H9 (cell line): ENCODE measurements at regions not wholly inside any gene's neighbourhood (a gene's known extent, or its start where the extent isn't known, plus 50 kb on each side); places are given as distances from the start of the nearest gene placed in this dataset.

Experiments used
- DNase-seq: peaks from one replicate; pipeline ENCODE4 v3.0.0-alpha.2; 2017
- H2AFZ ChIP-seq: one replicate; pipeline ENCODE4 v1.6.1; 2013; ENCODE audit warnings: mild to moderate bottlenecking, low read length, control low read depth, moderate library complexity
- H2AK5ac ChIP-seq: 2 replicates; pipeline ENCODE4 v1.6.1; 2013; ENCODE audit warnings: low read length, control low read depth, mixed read lengths; ENCODE audit not compliant: insufficient read length
- H2BK120ac ChIP-seq: one replicate; pipeline ENCODE4 v1.6.1; 2013; ENCODE audit warnings: low read depth, mild to moderate bottlenecking, low read length, control low read depth, inconsistent platforms; ENCODE audit not compliant: poor library complexity, severe bottlenecking
- H2BK12ac ChIP-seq: 2 replicates; pipeline ENCODE4 v1.6.1; 2013; ENCODE audit warnings: low read length, control low read depth, mixed read lengths, low read depth; ENCODE audit not compliant: insufficient read length
- H2BK15ac ChIP-seq: 2 replicates; pipeline ENCODE4 v1.6.1; 2013; ENCODE audit warnings: low read depth, low read length, control low read depth
- H2BK20ac ChIP-seq: one replicate; pipeline ENCODE4 v1.6.1; 2013; ENCODE audit warnings: low read depth, mild to moderate bottlenecking, low read length, control low read depth, inconsistent platforms; ENCODE audit not compliant: poor library complexity, severe bottlenecking
- H2BK5ac ChIP-seq: 2 replicates; pipeline ENCODE4 v1.6.1; 2013; ENCODE audit warnings: low read length, control low read depth, mixed read lengths; ENCODE audit not compliant: insufficient read length
- H3K14ac ChIP-seq: 2 replicates; pipeline ENCODE4 v1.6.1; 2013; ENCODE audit warnings: low read length, control low read depth; ENCODE audit not compliant: insufficient read depth
- H3K18ac ChIP-seq: 2 replicates; pipeline ENCODE4 v1.6.1; 2013; ENCODE audit warnings: low read depth, mild to moderate bottlenecking, mixed read lengths, low read length, control low read depth; ENCODE audit not compliant: insufficient read length
- H3K23ac ChIP-seq: 2 replicates; pipeline ENCODE4 v1.6.1; 2013; ENCODE audit warnings: low read length, control low read depth, mixed read lengths, low read depth; ENCODE audit not compliant: insufficient read length
- H3K23me2 ChIP-seq: 2 replicates; pipeline ENCODE4 v1.6.1; 2013; ENCODE audit warnings: low read depth, mild to moderate bottlenecking, mixed read lengths, low read length, control low read depth; ENCODE audit not compliant: insufficient read length, poor library complexity, severe bottlenecking
- H3K27ac ChIP-seq: 2 replicates; pipeline ENCODE4 v1.5.1; 2013; ENCODE audit warnings: low read length, control low read depth, mixed read lengths, low read depth; ENCODE audit not compliant: insufficient read length
- H3K27me3 ChIP-seq: 2 replicates; pipeline ENCODE4 v1.6.1; 2013; ENCODE audit warnings: low read length, control low read depth, inconsistent platforms; ENCODE audit not compliant: insufficient read depth
- H3K4ac ChIP-seq: 2 replicates; pipeline ENCODE4 v1.6.1; 2013; ENCODE audit warnings: low read depth, mild to moderate bottlenecking, control low read depth, inconsistent platforms, low read length, moderate library complexity
- H3K4me1 ChIP-seq: 2 replicates; pipeline ENCODE4 v1.6.1; 2013; ENCODE audit warnings: low read length, control low read depth, inconsistent platforms; ENCODE audit not compliant: insufficient read depth
- H3K4me2 ChIP-seq: 2 replicates; pipeline ENCODE4 v1.6.1; 2013; ENCODE audit warnings: low read length, control low read depth, mixed read lengths; ENCODE audit not compliant: insufficient read length, insufficient read depth
- H3K56ac ChIP-seq: 2 replicates; pipeline ENCODE4 v1.6.1; 2013; ENCODE audit warnings: low read depth, mild to moderate bottlenecking, mixed read lengths, low read length, control low read depth; ENCODE audit not compliant: insufficient read length
- H3K79me1 ChIP-seq: 2 replicates; pipeline ENCODE4 v1.6.1; 2013; ENCODE audit warnings: low read depth, mild to moderate bottlenecking, moderate library complexity, low read length, control low read depth, inconsistent platforms; ENCODE audit not compliant: insufficient read depth, poor library complexity, severe bottlenecking
- H3K79me2 ChIP-seq: 2 replicates; pipeline ENCODE4 v1.6.1; 2013; ENCODE audit warnings: low read length, control low read depth, inconsistent platforms; ENCODE audit not compliant: insufficient read depth
- H3K9ac ChIP-seq: 2 replicates; pipeline ENCODE4 v1.6.1; 2013; ENCODE audit warnings: low read length, control low read depth, mixed read lengths; ENCODE audit not compliant: insufficient read length; ENCODE audit errors: extremely low read depth
- H3K9me3 ChIP-seq: one replicate; pipeline ENCODE4 v1.6.1; 2013; ENCODE audit warnings: low read depth, low read length, inconsistent platforms; ENCODE audit not compliant: control insufficient read depth
- H3T11ph ChIP-seq: one replicate; pipeline ENCODE4 v1.6.1; 2013; ENCODE audit warnings: mild to moderate bottlenecking, low read length, control low read depth, inconsistent platforms
- H4K20me1 ChIP-seq: one replicate; pipeline ENCODE4 v1.6.1; 2013; ENCODE audit not compliant: control insufficient read depth, insufficient read length, insufficient read depth
- H4K5ac ChIP-seq: 2 replicates; pipeline ENCODE4 v1.6.1; 2013; ENCODE audit warnings: low read depth, mild to moderate bottlenecking, mixed read lengths, low read length, control low read depth; ENCODE audit not compliant: insufficient read length
- H4K8ac ChIP-seq: replicated peaks from 2 replicates; pipeline ENCODE4 v1.6.1; 2013; ENCODE audit warnings: low read length, control low read depth, mixed read lengths, low read depth; ENCODE audit not compliant: insufficient read length
- H4K91ac ChIP-seq: 2 replicates; pipeline ENCODE4 v1.6.1; 2013; ENCODE audit warnings: low read depth, mild to moderate bottlenecking, moderate library complexity, mixed read lengths, low read length, control low read depth; ENCODE audit not compliant: insufficient read length
- H3K27ac Mint-ChIP-seq, 3 experiments: 2 replicates in 2 of 3; 3 replicates in 1 of 3; pipeline ENCODE4 v1.8.0; 2020 to 2021; ENCODE audit warnings: mixed read lengths in 3 of 3, mild to moderate bottlenecking in 1 of 3, moderate library complexity in 1 of 3
- H3K27me3 Mint-ChIP-seq: 2 replicates; pipeline ENCODE4 v1.8.0; 2021; ENCODE audit warnings: low read depth, mild to moderate bottlenecking, moderate library complexity, mixed read lengths
- H3K36me3 Mint-ChIP-seq, 3 experiments: 2 replicates in 2 of 3; 3 replicates in 1 of 3; pipeline ENCODE4 v1.8.0; 2020 to 2021; ENCODE audit warnings: low read depth in 3 of 3, mixed read lengths in 3 of 3; ENCODE audit not compliant: insufficient read depth in 1 of 3
- H3K4me1 Mint-ChIP-seq, 2 experiments: 2 replicates each; pipeline ENCODE4 v1.8.0; 2020; ENCODE audit warnings: mixed read lengths in 2 of 2
- H3K4me3 Mint-ChIP-seq, 2 experiments: 2 replicates in 1 of 2; 3 replicates in 1 of 2; pipeline ENCODE4 v1.8.0; 2020 to 2021; ENCODE audit warnings: mild to moderate bottlenecking in 2 of 2, mixed read lengths in 2 of 2, moderate library complexity in 1 of 2
- H3K9me3 Mint-ChIP-seq, 2 experiments: 2 replicates in 1 of 2; 3 replicates in 1 of 2; pipeline ENCODE4 v1.8.0; 2020; ENCODE audit warnings: mild to moderate bottlenecking in 2 of 2, mixed read lengths in 2 of 2, moderate library complexity in 1 of 2
- WGBS: extraction: QIAGEN DNeasy Blood & Tissue Kit; methylation state at CpG from one replicate; pipeline ENCODE4 v1.1.7; 2013; ENCODE audit warnings: missing lambda C conversion rate, low lambda C conversion rate, mixed read lengths; ENCODE audit not compliant: insufficient read length; ENCODE audit errors: extremely low coverage; 5-methylcytosine and 5-hydroxymethylcytosine counted together
- TF ChIP-seq, protein P1 (sequence below): fragments of 200-600 bp; sonication (generic); conservative IDR thresholded peaks from 3 replicates; pipeline ENCODE4 v1.8.0; 2021; ENCODE audit warnings: antibody characterized with exemption, mild to moderate bottlenecking

DNA sequence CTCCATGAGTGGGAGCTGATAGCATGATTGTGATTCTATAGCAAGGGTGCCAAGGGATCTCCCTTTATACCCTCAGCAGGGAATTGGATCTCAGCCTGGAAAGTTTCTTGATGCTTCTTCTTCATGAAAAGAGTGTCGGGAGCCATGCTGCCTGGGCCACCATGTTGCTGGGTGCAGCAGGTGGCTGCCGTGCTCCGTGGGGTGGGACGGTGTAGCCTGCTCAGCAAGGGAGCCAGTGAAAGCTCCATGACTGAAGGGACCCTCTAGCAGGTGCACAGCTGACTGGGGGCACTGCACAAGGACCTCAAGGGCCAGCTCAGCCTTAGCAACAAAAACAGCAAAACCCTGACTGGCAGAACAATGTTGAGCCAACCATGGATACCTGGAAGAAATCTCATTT lies 368.9 kb upstream of the HS6ST1 start:
- Histone ChIP-seq H2BK20ac (no peak overlapping the region), H3K79me1 (no peaks in the 10 kb centered on the region)
- no CpG with 5 or more reads among the region's 4 CpGs for WGBS

More for the DNA sequence above, 368.9 kb upstream of the HS6ST1 start:
- no peak overlapping the region for H4K5ac ChIP-seq
- H3K14ac ChIP-seq, result no peak overlapping the region
- Mint-ChIP-seq H3K4me1 (peaks cover 23 to 34% of the 10 kb centered on the region in 2 experiments), H3K9me3 (peaks cover 3 to 19% of the 10 kb centered on the region in 2 experiments; a peak in 4 of 5 replicates), H3K27me3 (no peaks in the 10 kb centered on the region; the same call in 1 of the 2 replicates), H3K27ac (no peak overlapping the region), H3K36me3 (peaks cover 0 to 5% (median 3%) of the 10 kb centered on the region in 3 experiments; a peak in 3 of 7 replicates), H3K4me3 (no peak overlapping the region)
- no peak overlapping the region for H2AFZ ChIP-seq
- H3K4ac ChIP-seq, result no peak overlapping the region
- H2BK15ac ChIP-seq, result no peak overlapping the region
- no peak overlapping the region for H3K18ac ChIP-seq
- no peaks in the 10 kb centered on the region for H3K23me2 ChIP-seq
- H3K4me1 ChIP-seq, result no peaks in the 10 kb centered on the region
- no peaks in the 10 kb centered on the region for H3K9me3 ChIP-seq
- no peak overlapping the region for H2BK5ac ChIP-seq
- no peak overlapping the region for H2BK120ac ChIP-seq
- DNase-seq, result no peak
- no peaks in the 10 kb centered on the region for H3K79me2 ChIP-seq
- H4K8ac ChIP-seq, result no peak overlapping the region
- no peaks in the 10 kb centered on the region for H3K27me3 ChIP-seq
- no peak overlapping the region for H3K27ac ChIP-seq
- H3K56ac ChIP-seq, result no peak overlapping the region
- H3K23ac ChIP-seq, result no peak overlapping the region
- no peaks in the 10 kb centered on the region for H4K20me1 ChIP-seq
- TF ChIP-seq, protein P1, sequence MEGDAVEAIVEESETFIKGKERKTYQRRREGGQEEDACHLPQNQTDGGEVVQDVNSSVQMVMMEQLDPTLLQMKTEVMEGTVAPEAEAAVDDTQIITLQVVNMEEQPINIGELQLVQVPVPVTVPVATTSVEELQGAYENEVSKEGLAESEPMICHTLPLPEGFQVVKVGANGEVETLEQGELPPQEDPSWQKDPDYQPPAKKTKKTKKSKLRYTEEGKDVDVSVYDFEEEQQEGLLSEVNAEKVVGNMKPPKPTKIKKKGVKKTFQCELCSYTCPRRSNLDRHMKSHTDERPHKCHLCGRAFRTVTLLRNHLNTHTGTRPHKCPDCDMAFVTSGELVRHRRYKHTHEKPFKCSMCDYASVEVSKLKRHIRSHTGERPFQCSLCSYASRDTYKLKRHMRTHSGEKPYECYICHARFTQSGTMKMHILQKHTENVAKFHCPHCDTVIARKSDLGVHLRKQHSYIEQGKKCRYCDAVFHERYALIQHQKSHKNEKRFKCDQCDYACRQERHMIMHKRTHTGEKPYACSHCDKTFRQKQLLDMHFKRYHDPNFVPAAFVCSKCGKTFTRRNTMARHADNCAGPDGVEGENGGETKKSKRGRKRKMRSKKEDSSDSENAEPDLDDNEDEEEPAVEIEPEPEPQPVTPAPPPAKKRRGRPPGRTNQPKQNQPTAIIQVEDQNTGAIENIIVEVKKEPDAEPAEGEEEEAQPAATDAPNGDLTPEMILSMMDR, result no peak
- H2BK12ac ChIP-seq, result no peak overlapping the region
- no peak overlapping the region for H3K9ac ChIP-seq
- H4K91ac ChIP-seq, result no peak overlapping the region
- H3K4me2 ChIP-seq, result no peak overlapping the region
- H2AK5ac ChIP-seq, result no peak overlapping the region
- no peak overlapping the region for H3T11ph ChIP-seq
